ENCODE measurements at regions not wholly inside any gene's neighbourhood (a gene's known extent, or its start where the extent isn't known, plus 50 kb on each side); places are given as distances from the start of the nearest gene placed in this dataset.
A peak's percentile ranks its signal among the peaks of the same experiment; 100 is the strongest.

- H4K91ac ChIP-seq (ENCODE audit: low read depth, low read length, poor library complexity): no peak overlapping the region
These were observed 168.5 kb downstream of the MYLK4 start for GRCh38 chr6:2582268-2582667.

GRCh38 chr6:2581611-2582010 is 169.1 kb downstream of the MYLK4 start:
- H3K18ac ChIP-seq (ENCODE audit: low read length): no peak overlapping the region
- no peak overlapping the region for H3K27ac ChIP-seq (replicated peaks; ENCODE audit: low read length)
- H2BK12ac ChIP-seq (ENCODE audit: low read length): no peak overlapping the region
- H3K14ac ChIP-seq (ENCODE audit: low read length): no peak overlapping the region
- WGBS, 2 donors (ENCODE audit: extremely low coverage in 2 of 2, insufficient read length in 2 of 2, insufficient replicate concordance in 1 of 2): no CpG with 5 or more reads among the region's 2 CpGs
- no peak for DNase-seq (ENCODE audit: low spot score)
- no peak overlapping the region for H3K4me2 ChIP-seq (ENCODE audit: insufficient read depth, low read length, poor library complexity, severe bottlenecking)
- H3K27me3 ChIP-seq (ENCODE audit: control insufficient read depth in 3 of 3, insufficient read depth in 3 of 3, low read depth in 1 of 3, low read length in 3 of 3): no peaks in the 10 kb centered on the region
- H3K9me3 ChIP-seq (replicated peaks in 1 of 2; ENCODE audit: control insufficient read depth in 2 of 2, insufficient read depth in 1 of 2, low read depth in 1 of 2, low read length in 2 of 2): no peaks in the 10 kb centered on the region
- H3K4me3 ChIP-seq (ENCODE audit: low read length in 2 of 2): no peak overlapping the region
- H2BK15ac ChIP-seq (ENCODE audit: low read length): no peak overlapping the region
- H3K23ac ChIP-seq (ENCODE audit: low read depth, low read length, poor library complexity): no peak overlapping the region
- no peak overlapping the region for H2AFZ ChIP-seq (ENCODE audit: low read length)
- H4K8ac ChIP-seq (ENCODE audit: low read depth, low read length): no peak overlapping the region
- H3K4me1 ChIP-seq (ENCODE audit: control insufficient read depth in 2 of 2, insufficient read depth in 1 of 2, low read depth in 1 of 2, low read length in 2 of 2): no peaks in the 10 kb centered on the region
- H2BK5ac ChIP-seq (ENCODE audit: low read length): no peak overlapping the region
- H3K36me3 ChIP-seq (replicated peaks in 1 of 2; ENCODE audit: control insufficient read depth in 2 of 2, insufficient read depth in 2 of 2, low read length in 2 of 2): no peaks in the 10 kb centered on the region
- H4K91ac ChIP-seq (ENCODE audit: low read depth, low read length, poor library complexity): no peak overlapping the region
- H3K4ac ChIP-seq (ENCODE audit: low read length): no peak overlapping the region
- H2AK5ac ChIP-seq (ENCODE audit: low read depth, low read length): no peak overlapping the region
- H3K9ac ChIP-seq (ENCODE audit: low read depth, low read length, poor library complexity): no peak overlapping the region
- H3K79me1 ChIP-seq (ENCODE audit: low read depth, low read length): no peaks in the 10 kb centered on the region
- no peak overlapping the region for H2BK120ac ChIP-seq (ENCODE audit: low read depth, low read length)

More at GRCh38 chr6:2582268-2582667, 168.5 kb downstream of the MYLK4 start:
- no peak overlapping the region for H2AK5ac ChIP-seq (ENCODE audit: low read depth, low read length)
- H3K4me1 ChIP-seq (ENCODE audit: control insufficient read depth in 2 of 2, insufficient read depth in 1 of 2, low read depth in 1 of 2, low read length in 2 of 2): no peaks in the 10 kb centered on the region
- WGBS, 2 donors (ENCODE audit: extremely low coverage in 2 of 2, insufficient read length in 2 of 2, insufficient replicate concordance in 1 of 2): no CpG with 5 or more reads among the region's 6 CpGs
- no peak overlapping the region for H3K14ac ChIP-seq (ENCODE audit: low read length)
- no peak overlapping the region for H3K27ac ChIP-seq (replicated peaks; ENCODE audit: low read length)
- H3K9me3 ChIP-seq (replicated peaks in 1 of 2; ENCODE audit: control insufficient read depth in 2 of 2, insufficient read depth in 1 of 2, low read depth in 1 of 2, low read length in 2 of 2): no peaks in the 10 kb centered on the region
- H3K4ac ChIP-seq (ENCODE audit: low read length): no peak overlapping the region
- no peaks in the 10 kb centered on the region for H3K79me1 ChIP-seq (ENCODE audit: low read depth, low read length)
- no peak overlapping the region for H2BK15ac ChIP-seq (ENCODE audit: low read length)
- H3K18ac ChIP-seq (ENCODE audit: low read length): no peak overlapping the region
- H2AFZ ChIP-seq (ENCODE audit: low read length): no peak overlapping the region
- no peak overlapping the region for H3K9ac ChIP-seq (ENCODE audit: low read depth, low read length, poor library complexity)
- no peak overlapping the region for H2BK12ac ChIP-seq (ENCODE audit: low read length)
- no peak for DNase-seq (ENCODE audit: low spot score)
- H3K4me2 ChIP-seq (ENCODE audit: insufficient read depth, low read length, poor library complexity, severe bottlenecking): no peak overlapping the region
- no peak overlapping the region for H3K4me3 ChIP-seq (ENCODE audit: low read length in 2 of 2)
- H3K36me3 ChIP-seq (replicated peaks in 1 of 2; ENCODE audit: control insufficient read depth in 2 of 2, insufficient read depth in 2 of 2, low read length in 2 of 2): no peaks in the 10 kb centered on the region
- H4K8ac ChIP-seq (ENCODE audit: low read depth, low read length): no peak overlapping the region
- no peak overlapping the region for H3K23ac ChIP-seq (ENCODE audit: low read depth, low read length, poor library complexity)
- no peaks in the 10 kb centered on the region for H3K27me3 ChIP-seq (ENCODE audit: control insufficient read depth in 3 of 3, insufficient read depth in 3 of 3, low read depth in 1 of 3, low read length in 3 of 3)
- H2BK5ac ChIP-seq (ENCODE audit: low read length): no peak overlapping the region
- H2BK120ac ChIP-seq (ENCODE audit: low read depth, low read length): no peak overlapping the region

GRCh38 chr6:2581011-2581410 is 169.7 kb downstream of the MYLK4 start:
- no peak overlapping the region for H2AK5ac ChIP-seq (ENCODE audit: low read depth, low read length)
- H3K79me1 ChIP-seq (ENCODE audit: low read depth, low read length): no peaks in the 10 kb centered on the region
- H3K23ac ChIP-seq (ENCODE audit: low read depth, low read length, poor library complexity): no peak overlapping the region
- H2BK5ac ChIP-seq (ENCODE audit: low read length): no peak overlapping the region
- no peak overlapping the region for H2BK12ac ChIP-seq (ENCODE audit: low read length)
- no peak overlapping the region for H3K9ac ChIP-seq (ENCODE audit: low read depth, low read length, poor library complexity)
- H2BK120ac ChIP-seq (ENCODE audit: low read depth, low read length): no peak overlapping the region
- peaks cover 0 to 2% of the 10 kb centered on the region in 2 donors for H3K4me1 ChIP-seq (ENCODE audit: control insufficient read depth in 2 of 2, insufficient read depth in 1 of 2, low read depth in 1 of 2, low read length in 2 of 2)
- H4K8ac ChIP-seq (ENCODE audit: low read depth, low read length): no peak overlapping the region
- DNase-seq (ENCODE audit: low spot score): no peak
- H3K4me3 ChIP-seq (ENCODE audit: low read length in 2 of 2): no peak overlapping the region
- H2AFZ ChIP-seq (ENCODE audit: low read length): no peak overlapping the region
- H3K4ac ChIP-seq (ENCODE audit: low read length): no peak overlapping the region
- WGBS, 2 donors (ENCODE audit: extremely low coverage in 2 of 2, insufficient read length in 2 of 2, insufficient replicate concordance in 1 of 2): no CpG with 5 or more reads among the region's 4 CpGs
- H3K18ac ChIP-seq (ENCODE audit: low read length): no peak overlapping the region
- H3K4me2 ChIP-seq (ENCODE audit: insufficient read depth, low read length, poor library complexity, severe bottlenecking): no peak overlapping the region
- H3K14ac ChIP-seq (ENCODE audit: low read length): peak overlapping the region; percentile 79
- no peak overlapping the region for H4K91ac ChIP-seq (ENCODE audit: low read depth, low read length, poor library complexity)
- H3K27me3 ChIP-seq (ENCODE audit: control insufficient read depth in 3 of 3, insufficient read depth in 3 of 3, low read depth in 1 of 3, low read length in 3 of 3): no peaks in the 10 kb centered on the region
- H3K36me3 ChIP-seq (replicated peaks in 1 of 2; ENCODE audit: control insufficient read depth in 2 of 2, insufficient read depth in 2 of 2, low read length in 2 of 2): no peaks in the 10 kb centered on the region
- H2BK15ac ChIP-seq (ENCODE audit: low read length): no peak overlapping the region
- no peaks in the 10 kb centered on the region for H3K9me3 ChIP-seq (replicated peaks in 1 of 2; ENCODE audit: control insufficient read depth in 2 of 2, insufficient read depth in 1 of 2, low read depth in 1 of 2, low read length in 2 of 2)
- H3K27ac ChIP-seq (replicated peaks; ENCODE audit: low read length): no peak overlapping the region

- no peak overlapping the region for H3K27ac ChIP-seq (replicated peaks; ENCODE audit: low read length)
- no peak overlapping the region for H2AK5ac ChIP-seq (ENCODE audit: low read depth, low read length)
- no peak overlapping the region for H4K91ac ChIP-seq (ENCODE audit: low read depth, low read length, poor library complexity)
- H2BK12ac ChIP-seq (ENCODE audit: low read length): no peak overlapping the region
- peak overlapping the region; percentile 35 for H2BK120ac ChIP-seq (ENCODE audit: low read depth, low read length)
- WGBS, 2 donors (ENCODE audit: extremely low coverage in 2 of 2, insufficient read length in 2 of 2, insufficient replicate concordance in 1 of 2): no CpG with 5 or more reads among the region's 14 CpGs
- H3K27me3 ChIP-seq (ENCODE audit: control insufficient read depth in 3 of 3, insufficient read depth in 3 of 3, low read depth in 1 of 3, low read length in 3 of 3): no peaks in the 10 kb centered on the region
- no peak overlapping the region for H2BK15ac ChIP-seq (ENCODE audit: low read length)
- H3K36me3 ChIP-seq (replicated peaks in 1 of 2; ENCODE audit: control insufficient read depth in 2 of 2, insufficient read depth in 2 of 2, low read length in 2 of 2): no peaks in the 10 kb centered on the region
- no peak overlapping the region for H3K23ac ChIP-seq (ENCODE audit: low read depth, low read length, poor library complexity)
- no peak overlapping the region for H2AFZ ChIP-seq (ENCODE audit: low read length)
- H3K4me2 ChIP-seq (ENCODE audit: insufficient read depth, low read length, poor library complexity, severe bottlenecking): no peak overlapping the region
- H3K4me1 ChIP-seq (ENCODE audit: control insufficient read depth in 2 of 2, insufficient read depth in 1 of 2, low read depth in 1 of 2, low read length in 2 of 2): peaks cover 0 to 2% of the 10 kb centered on the region in 2 donors
- H3K79me1 ChIP-seq (ENCODE audit: low read depth, low read length): no peaks in the 10 kb centered on the region
- H3K4me3 ChIP-seq (ENCODE audit: low read length in 2 of 2): no peak overlapping the region
- H3K14ac ChIP-seq (ENCODE audit: low read length): no peak overlapping the region
- H2BK5ac ChIP-seq (ENCODE audit: low read length): no peak overlapping the region
- no peak for DNase-seq (ENCODE audit: low spot score)
- H3K18ac ChIP-seq (ENCODE audit: low read length): peak overlapping the region; percentile 27
- no peak overlapping the region for H3K9ac ChIP-seq (ENCODE audit: low read depth, low read length, poor library complexity)
- no peak overlapping the region for H3K4ac ChIP-seq (ENCODE audit: low read length)
- no peaks in the 10 kb centered on the region for H3K9me3 ChIP-seq (replicated peaks in 1 of 2; ENCODE audit: control insufficient read depth in 2 of 2, insufficient read depth in 1 of 2, low read depth in 1 of 2, low read length in 2 of 2)
- H4K8ac ChIP-seq (ENCODE audit: low read depth, low read length): no peak overlapping the region
These were observed 170.7 kb downstream of the MYLK4 start for GRCh38 chr6:2579804-2580570.
